ENCODE measurements at regions not wholly inside any gene's neighbourhood (a gene's known extent, or its start where the extent isn't known, plus 50 kb on each side); places are given as distances from the start of the nearest gene placed in this dataset.

GRCh38 chr5:97536683-97537082 lies 353.6 kb upstream of the RIOK2 start:
- H3K9me3 Mint-ChIP-seq = no peaks in the 10 kb centered on the region
- no peaks in the 10 kb centered on the region for H3K36me3 Mint-ChIP-seq
- no peak overlapping the region for H3K27ac Mint-ChIP-seq
- H3K27me3 Mint-ChIP-seq = no peaks in the 10 kb centered on the region
- H3K4me1 Mint-ChIP-seq = peaks cover 3% of the 10 kb centered on the region
- H3K4me3 Mint-ChIP-seq = no peak overlapping the region

GRCh38 chr5:97538912-97539311 lies 355.9 kb upstream of the RIOK2 start:
- Mint-ChIP-seq H3K27me3 (no peaks in the 10 kb centered on the region), H3K36me3 (no peaks in the 10 kb centered on the region), H3K27ac (no peak overlapping the region), H3K9me3 (no peaks in the 10 kb centered on the region), H3K4me1 (no peaks in the 10 kb centered on the region), H3K4me3 (no peak overlapping the region)

GRCh38 chr5:97541864-97542263 lies 358.8 kb upstream of the RIOK2 start:
- no peak overlapping the region for H3K4me3 Mint-ChIP-seq
- H3K36me3 Mint-ChIP-seq = no peaks in the 10 kb centered on the region
- H3K27me3 Mint-ChIP-seq = no peaks in the 10 kb centered on the region
- H3K4me1 Mint-ChIP-seq = peaks cover 13% of the 10 kb centered on the region
- H3K9me3 Mint-ChIP-seq = no peaks in the 10 kb centered on the region
- H3K27ac Mint-ChIP-seq = no peak overlapping the region

- Mint-ChIP-seq H3K27me3 (no peaks in the 10 kb centered on the region), H3K4me1 (peaks cover 19% of the 10 kb centered on the region), H3K27ac (no peak overlapping the region), H3K9me3 (no peaks in the 10 kb centered on the region), H3K4me3 (no peak overlapping the region), H3K36me3 (peaks cover 1% of the 10 kb centered on the region)
Observed at GRCh38 chr5:97542469-97542868, 359.4 kb upstream of the RIOK2 start.

- Mint-ChIP-seq H3K9me3 (no peaks in the 10 kb centered on the region), H3K4me3 (no peak overlapping the region), H3K27me3 (no peaks in the 10 kb centered on the region), H3K27ac (no peak overlapping the region), H3K36me3 (peaks cover 1% of the 10 kb centered on the region), H3K4me1 (peaks cover 26% of the 10 kb centered on the region)
Observed at GRCh38 chr5:97543166-97543565, 360.1 kb upstream of the RIOK2 start.

- Mint-ChIP-seq H3K4me1 (peaks cover 36% of the 10 kb centered on the region), H3K27ac (no peak overlapping the region), H3K4me3 (no peak overlapping the region), H3K36me3 (peaks cover 1% of the 10 kb centered on the region), H3K9me3 (no peaks in the 10 kb centered on the region), H3K27me3 (no peaks in the 10 kb centered on the region)
Observed at GRCh38 chr5:97544240-97544639, 361.2 kb upstream of the RIOK2 start.

GRCh38 chr5:97544678-97545077 lies 361.6 kb upstream of the RIOK2 start:
- H3K4me3 Mint-ChIP-seq = no peak overlapping the region
- H3K9me3 Mint-ChIP-seq = no peaks in the 10 kb centered on the region
- no peak overlapping the region for H3K27ac Mint-ChIP-seq
- no peaks in the 10 kb centered on the region for H3K27me3 Mint-ChIP-seq
- H3K36me3 Mint-ChIP-seq = peaks cover 1% of the 10 kb centered on the region
- H3K4me1 Mint-ChIP-seq = peaks cover 40% of the 10 kb centered on the region

GRCh38 chr5:97545446-97545845 lies 362.4 kb upstream of the RIOK2 start:
- Mint-ChIP-seq H3K27me3 (no peaks in the 10 kb centered on the region), H3K4me3 (no peak overlapping the region), H3K9me3 (no peaks in the 10 kb centered on the region)

GRCh38 chr5:97545886-97546535 lies 363.0 kb upstream of the RIOK2 start:
- no peak overlapping the region for H3K27ac Mint-ChIP-seq
- no peaks in the 10 kb centered on the region for H3K9me3 Mint-ChIP-seq
- peaks cover 1% of the 10 kb centered on the region for H3K36me3 Mint-ChIP-seq
- H3K27me3 Mint-ChIP-seq = no peaks in the 10 kb centered on the region
- H3K4me3 Mint-ChIP-seq = no peak overlapping the region
- peaks cover 53% of the 10 kb centered on the region for H3K4me1 Mint-ChIP-seq

More at GRCh38 chr5:97545446-97545845, 362.4 kb upstream of the RIOK2 start:
- Mint-ChIP-seq H3K4me1 (peaks cover 48% of the 10 kb centered on the region), H3K36me3 (peaks cover 1% of the 10 kb centered on the region), H3K27ac (no peak overlapping the region)

- peak overlapping the region; percentile 10 for H3K27ac Mint-ChIP-seq
- peaks cover 54% of the 10 kb centered on the region for H3K4me1 Mint-ChIP-seq
- H3K36me3 Mint-ChIP-seq = peaks cover 1% of the 10 kb centered on the region
- H3K27me3 Mint-ChIP-seq = no peaks in the 10 kb centered on the region
- peak overlapping the region; percentile 3 for H3K4me3 Mint-ChIP-seq
- H3K9me3 Mint-ChIP-seq = no peaks in the 10 kb centered on the region
Observed at GRCh38 chr5:97547430-97547829, 364.4 kb upstream of the RIOK2 start.

- Mint-ChIP-seq H3K27me3 (no peaks in the 10 kb centered on the region), H3K36me3 (peaks cover 1% of the 10 kb centered on the region), H3K27ac (peak overlapping the region; percentile 78), H3K4me1 (peaks cover 54% of the 10 kb centered on the region), H3K9me3 (no peaks in the 10 kb centered on the region), H3K4me3 (no peak overlapping the region)
Observed at GRCh38 chr5:97547999-97548738, 365.1 kb upstream of the RIOK2 start.

GRCh38 chr5:97548739-97549080 lies 365.7 kb upstream of the RIOK2 start:
- H3K36me3 Mint-ChIP-seq = peaks cover 1% of the 10 kb centered on the region
- H3K9me3 Mint-ChIP-seq = no peaks in the 10 kb centered on the region
- H3K4me1 Mint-ChIP-seq = peaks cover 54% of the 10 kb centered on the region
- no peak overlapping the region for H3K4me3 Mint-ChIP-seq
- H3K27ac Mint-ChIP-seq = peak overlapping the region; percentile 78
- H3K27me3 Mint-ChIP-seq = no peaks in the 10 kb centered on the region

GRCh38 chr5:97549496-97549895 lies 366.4 kb upstream of the RIOK2 start:
- Mint-ChIP-seq H3K27ac (no peak overlapping the region), H3K9me3 (no peaks in the 10 kb centered on the region), H3K27me3 (no peaks in the 10 kb centered on the region), H3K4me1 (peaks cover 54% of the 10 kb centered on the region), H3K4me3 (no peak overlapping the region), H3K36me3 (peaks cover 1% of the 10 kb centered on the region)

- Mint-ChIP-seq H3K9me3 (no peaks in the 10 kb centered on the region), H3K27me3 (no peaks in the 10 kb centered on the region), H3K4me3 (no peak overlapping the region), H3K36me3 (peaks cover 1% of the 10 kb centered on the region), H3K27ac (no peak overlapping the region), H3K4me1 (peaks cover 54% of the 10 kb centered on the region)
Observed at GRCh38 chr5:97550164-97550563, 367.1 kb upstream of the RIOK2 start.

GRCh38 chr5:97550818-97551217 lies 367.8 kb upstream of the RIOK2 start:
- Mint-ChIP-seq H3K27ac (no peak overlapping the region), H3K4me1 (peaks cover 50% of the 10 kb centered on the region), H3K27me3 (no peaks in the 10 kb centered on the region), H3K36me3 (peaks cover 1% of the 10 kb centered on the region), H3K4me3 (no peak overlapping the region), H3K9me3 (no peaks in the 10 kb centered on the region)

- H3K36me3 Mint-ChIP-seq = no peaks in the 10 kb centered on the region
- H3K27me3 Mint-ChIP-seq = no peaks in the 10 kb centered on the region
- H3K9me3 Mint-ChIP-seq = no peaks in the 10 kb centered on the region
- H3K27ac Mint-ChIP-seq = no peak overlapping the region
- no peak overlapping the region for H3K4me3 Mint-ChIP-seq
- H3K4me1 Mint-ChIP-seq = peaks cover 22% of the 10 kb centered on the region
Observed at GRCh38 chr5:97553604-97554452, 370.8 kb upstream of the RIOK2 start.
